IMR-90 (cell line): ENCODE measurements at regions not wholly inside any gene's neighbourhood (a gene's known extent, or its start where the extent isn't known, plus 50 kb on each side); places are given as distances from the start of the nearest gene placed in this dataset.

Experiments
- CEBPB ChIP-seq: IDR thresholded peaks from 2 replicates; pipeline ENCODE4 v1.6.1; 2012; ENCODE audit warnings: low read depth, low read length, improper control_type of control experiment
- FOS ChIP-seq: fragments of 150-350 bp; IDR thresholded peaks from 2 replicates; pipeline ENCODE4 v1.6.1; 2016; ENCODE audit warnings: low read depth, low read length
- MXI1 ChIP-seq: IDR thresholded peaks from 2 replicates; pipeline ENCODE4 v1.6.1; 2012; ENCODE audit warnings: low read depth, mild to moderate bottlenecking, low read length, moderate library complexity, borderline replicate concordance
- POLR2A ChIP-seq: IDR thresholded peaks from 2 replicates; pipeline ENCODE4 v1.6.1; 2012; ENCODE audit warnings: mild to moderate bottlenecking, low read depth, low read length
- RAD21 ChIP-seq: IDR thresholded peaks from 2 replicates; pipeline ENCODE4 v1.6.1; 2012; ENCODE audit warnings: low read length, improper control_type of control experiment
- RCOR1 ChIP-seq: IDR thresholded peaks from 2 replicates; pipeline ENCODE4 v1.6.1; 2012; ENCODE audit warnings: mild to moderate bottlenecking, low read length, improper control_type of control experiment; ENCODE audit not compliant: insufficient replicate concordance
- RFX5 ChIP-seq: IDR thresholded peaks from 2 replicates; pipeline ENCODE4 v1.8.0; 2012; ENCODE audit warnings: low read depth, mild to moderate bottlenecking, low read length, moderate library complexity
- USF2 ChIP-seq: fragments of 150-350 bp; IDR thresholded peaks from 2 replicates; pipeline ENCODE4 v1.6.1; 2017; ENCODE audit warnings: mild to moderate bottlenecking, antibody characterized with exemption, low read length, low read depth
- TF ChIP-seq, protein P1 (sequence below): conservative IDR thresholded peaks from 2 replicates; pipeline ENCODE4 v1.5.1; 2012; ENCODE audit warnings: mild to moderate bottlenecking, low read depth, low read length, improper control_type of control experiment

DNA sequence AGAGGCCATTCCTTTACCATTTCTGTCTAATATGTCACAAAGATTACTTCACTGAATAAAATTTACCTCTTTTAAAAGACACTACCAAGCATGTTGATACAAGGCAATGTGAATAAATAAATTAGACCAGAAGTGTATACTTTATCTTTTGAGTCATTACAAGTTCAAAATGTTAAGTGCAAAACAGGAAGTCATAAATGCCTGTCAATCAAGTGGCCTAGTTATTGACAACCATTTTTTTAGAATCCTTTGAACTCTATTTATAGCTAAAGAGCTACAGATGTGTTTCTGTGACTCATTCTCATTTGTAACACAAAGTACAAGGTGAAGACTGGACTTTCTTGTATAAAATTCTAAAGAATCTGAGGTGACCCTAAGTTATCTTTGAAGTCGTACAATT is 602.7 kb upstream of the SEMA6A start:
- TF ChIP-seq, protein P1, sequence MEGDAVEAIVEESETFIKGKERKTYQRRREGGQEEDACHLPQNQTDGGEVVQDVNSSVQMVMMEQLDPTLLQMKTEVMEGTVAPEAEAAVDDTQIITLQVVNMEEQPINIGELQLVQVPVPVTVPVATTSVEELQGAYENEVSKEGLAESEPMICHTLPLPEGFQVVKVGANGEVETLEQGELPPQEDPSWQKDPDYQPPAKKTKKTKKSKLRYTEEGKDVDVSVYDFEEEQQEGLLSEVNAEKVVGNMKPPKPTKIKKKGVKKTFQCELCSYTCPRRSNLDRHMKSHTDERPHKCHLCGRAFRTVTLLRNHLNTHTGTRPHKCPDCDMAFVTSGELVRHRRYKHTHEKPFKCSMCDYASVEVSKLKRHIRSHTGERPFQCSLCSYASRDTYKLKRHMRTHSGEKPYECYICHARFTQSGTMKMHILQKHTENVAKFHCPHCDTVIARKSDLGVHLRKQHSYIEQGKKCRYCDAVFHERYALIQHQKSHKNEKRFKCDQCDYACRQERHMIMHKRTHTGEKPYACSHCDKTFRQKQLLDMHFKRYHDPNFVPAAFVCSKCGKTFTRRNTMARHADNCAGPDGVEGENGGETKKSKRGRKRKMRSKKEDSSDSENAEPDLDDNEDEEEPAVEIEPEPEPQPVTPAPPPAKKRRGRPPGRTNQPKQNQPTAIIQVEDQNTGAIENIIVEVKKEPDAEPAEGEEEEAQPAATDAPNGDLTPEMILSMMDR = no peak
- TF ChIP-seq RAD21 = no peak
- no peak for TF ChIP-seq USF2
- no peak for TF ChIP-seq POLR2A
- TF ChIP-seq RCOR1 = no peak
- TF ChIP-seq FOS = no peak
- TF ChIP-seq CEBPB = no peak
- TF ChIP-seq RFX5 = no peak
- no peak for TF ChIP-seq MXI1
